Thyroid gland (tissue), 4 donors: ENCODE measurements at regions not wholly inside any gene's neighbourhood (a gene's known extent, or its start where the extent isn't known, plus 50 kb on each side); places are given as distances from the start of the nearest gene placed in this dataset.
A peak's percentile ranks its signal among the peaks of the same experiment; 100 is the strongest.

ENCODE experiments used
- DNase-seq, 2 donors: peaks; one replicate each; pipeline ENCODE4 v3.0.0-alpha.2; 2019
- H3K27ac ChIP-seq, 3 donors: fragments of 200-600 bp; sonication (generic); 1 replicate in 2 of 3; 2 replicates in 1 of 3; pipeline ENCODE4 v1.5.1; 2016 to 2019; ENCODE audit warnings: mild to moderate bottlenecking in 1 of 3, moderate library complexity in 1 of 3
- H3K27me3 ChIP-seq: fragments of 200-600 bp; sonication (generic); one replicate; pipeline ENCODE4 v1.5.1; 2019
- H3K36me3 ChIP-seq, 2 donors: fragments of 200-600 bp; sonication (generic); one replicate each; pipeline ENCODE4 v1.5.1; 2016 to 2019
- H3K4me1 ChIP-seq, 2 donors: fragments of 200-600 bp; sonication (generic); one replicate each; pipeline ENCODE4 v1.5.1; 2017 to 2019
- H3K4me3 ChIP-seq, 3 donors: fragments of 200-600 bp; sonication (generic); replicated peaks in 1 of 3; 1 replicate in 2 of 3; 2 replicates in 1 of 3; pipeline ENCODE4 v1.5.1; 2016; ENCODE audit warnings: mild to moderate bottlenecking in 1 of 3
- H3K9me3 ChIP-seq: fragments of 200-600 bp; sonication (generic); one replicate; pipeline ENCODE4 v1.5.1; 2017
- POLR2A ChIP-seq, 2 donors: fragments of 450-650 bp; IDR thresholded peaks; one replicate each; pipeline ENCODE4 v1.6.1; 2017; ENCODE audit warnings: antibody characterized with exemption in 2 of 2, mild to moderate bottlenecking in 2 of 2, moderate library complexity in 1 of 2
- WGBS, 2 donors: methylation state at CpG; one replicate each; pipeline ENCODE4 v1.1.5; 2017; 5-methylcytosine and 5-hydroxymethylcytosine counted together
- intact Hi-C: fragments of 100-400 bp; cut with DNase I; formaldehyde crosslinking; loops from one replicate; pipeline ENCODE4 v1.15.1; 2023
- TF ChIP-seq, protein P1 (sequence below), 6 experiments: fragments of 200-600 bp in 3 of 6; fragments of 450-650 bp in 3 of 6; sonication (generic) in 3 of 6; IDR thresholded peaks; one replicate each; pipeline ENCODE4 v1.5.1; 2016 to 2019; ENCODE audit warnings: antibody characterized with exemption in 6 of 6, mild to moderate bottlenecking in 2 of 6, inconsistent platforms in 1 of 6, moderate library complexity in 1 of 6

DNA sequence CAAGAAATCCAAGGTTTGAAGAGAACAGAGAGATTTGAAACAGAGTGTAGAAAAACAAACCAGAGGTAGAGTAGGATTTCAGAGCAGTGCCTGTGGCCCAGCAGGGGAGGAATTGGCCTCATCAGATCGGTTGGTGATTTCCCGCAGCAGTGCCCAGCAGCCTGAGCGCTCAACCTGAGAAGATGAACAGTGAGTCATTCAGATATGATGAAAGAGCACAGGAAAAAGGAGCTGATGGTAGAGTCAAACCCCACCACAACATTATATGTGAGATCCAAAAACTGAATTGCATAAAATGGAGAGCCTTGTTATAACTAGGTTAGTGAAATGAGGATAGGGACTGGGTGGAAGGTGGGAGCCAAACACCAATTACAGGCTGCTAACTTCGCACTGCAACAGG, 248.9 kb downstream of the PIK3R1 start:
- intact Hi-C loops = loop anchor here (5.0 kb wide), 1 partner anchor 177 kb away; no protein-coding TSS in a partner anchor
- no peaks in the 10 kb centered on the region for H3K36me3 ChIP-seq
- no peak for TF ChIP-seq POLR2A (IDR thresholded peaks at IDR 0.05)
- TF ChIP-seq, protein P1, sequence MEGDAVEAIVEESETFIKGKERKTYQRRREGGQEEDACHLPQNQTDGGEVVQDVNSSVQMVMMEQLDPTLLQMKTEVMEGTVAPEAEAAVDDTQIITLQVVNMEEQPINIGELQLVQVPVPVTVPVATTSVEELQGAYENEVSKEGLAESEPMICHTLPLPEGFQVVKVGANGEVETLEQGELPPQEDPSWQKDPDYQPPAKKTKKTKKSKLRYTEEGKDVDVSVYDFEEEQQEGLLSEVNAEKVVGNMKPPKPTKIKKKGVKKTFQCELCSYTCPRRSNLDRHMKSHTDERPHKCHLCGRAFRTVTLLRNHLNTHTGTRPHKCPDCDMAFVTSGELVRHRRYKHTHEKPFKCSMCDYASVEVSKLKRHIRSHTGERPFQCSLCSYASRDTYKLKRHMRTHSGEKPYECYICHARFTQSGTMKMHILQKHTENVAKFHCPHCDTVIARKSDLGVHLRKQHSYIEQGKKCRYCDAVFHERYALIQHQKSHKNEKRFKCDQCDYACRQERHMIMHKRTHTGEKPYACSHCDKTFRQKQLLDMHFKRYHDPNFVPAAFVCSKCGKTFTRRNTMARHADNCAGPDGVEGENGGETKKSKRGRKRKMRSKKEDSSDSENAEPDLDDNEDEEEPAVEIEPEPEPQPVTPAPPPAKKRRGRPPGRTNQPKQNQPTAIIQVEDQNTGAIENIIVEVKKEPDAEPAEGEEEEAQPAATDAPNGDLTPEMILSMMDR (IDR thresholded peaks at IDR 0.05) = no peak
- no peak overlapping the region for H3K4me3 ChIP-seq
- H3K27me3 ChIP-seq = no peaks in the 10 kb centered on the region
- DNase-seq = peak; percentile 14 to 18
- no peak overlapping the region for H3K27ac ChIP-seq
- H3K9me3 ChIP-seq = no peaks in the 10 kb centered on the region
- 79 to 80% methylated on average over 4 of the region's 4 CpGs for WGBS, 2 donors
- peaks cover 9 to 10% of the 10 kb centered on the region in 2 donors for H3K4me1 ChIP-seq

DNA sequence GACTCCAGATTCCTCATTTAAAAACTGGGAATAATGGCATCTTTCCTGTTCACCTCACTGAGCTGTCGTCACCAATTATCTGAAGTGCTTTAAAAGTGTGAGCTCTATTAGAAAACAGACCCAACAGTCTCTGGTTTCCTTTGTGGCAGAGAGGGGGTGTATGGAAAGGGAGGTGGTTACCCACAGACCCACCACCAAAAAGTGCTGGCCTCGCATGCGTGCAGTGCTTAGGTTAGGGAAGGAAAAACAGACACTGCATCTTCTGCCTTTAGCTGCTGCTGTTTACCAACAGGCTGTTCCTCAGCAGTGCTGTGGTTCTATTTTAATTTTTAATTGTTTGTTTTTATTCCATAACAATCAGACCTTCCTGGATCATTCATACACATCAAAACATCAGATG, 249.6 kb downstream of the PIK3R1 start:
- TF ChIP-seq POLR2A (IDR thresholded peaks at IDR 0.05) = no peak
- WGBS, 2 donors = 84 to 87% methylated on average over 3 of the region's 3 CpGs
- H3K27me3 ChIP-seq = no peaks in the 10 kb centered on the region

DNA sequence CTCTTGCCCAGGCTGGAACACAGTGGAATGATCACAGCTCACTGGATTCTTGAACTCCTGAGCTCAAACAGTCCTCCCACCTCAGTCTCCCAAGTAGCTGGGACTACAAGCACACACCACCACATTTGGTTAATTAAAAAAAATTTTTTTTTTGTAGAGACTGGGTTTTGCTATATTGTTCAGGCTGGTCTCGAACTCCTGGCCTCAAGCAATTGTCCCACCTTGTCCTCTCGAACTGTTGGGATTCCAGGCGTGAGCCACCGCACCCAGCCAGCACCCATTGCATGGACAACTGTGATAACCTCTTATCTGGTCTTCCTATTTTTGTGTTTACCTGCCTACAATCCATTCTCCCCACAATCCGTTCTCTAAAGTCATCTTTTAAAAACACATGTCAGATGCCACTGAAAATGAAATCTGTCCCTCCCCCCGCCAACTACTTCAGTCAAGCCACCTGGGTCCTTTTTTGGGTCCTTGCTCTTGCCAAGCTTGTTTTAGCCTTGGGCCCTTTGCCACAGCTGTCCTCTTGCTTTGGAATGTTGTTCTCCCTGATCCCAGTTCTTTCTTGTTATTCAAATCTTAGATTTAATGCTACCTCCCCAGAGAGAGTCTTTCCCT, 250.5 kb downstream of the PIK3R1 start:
- 79 to 85% methylated on average over 6 of the region's 6 CpGs for WGBS, 2 donors
- Histone ChIP-seq H3K4me1 (peaks cover 0 to 6% of the 10 kb centered on the region in 2 donors), H3K27me3 (no peaks in the 10 kb centered on the region), H3K27ac (no peak overlapping the region), H3K4me3 (no peak overlapping the region), H3K36me3 (no peaks in the 10 kb centered on the region), H3K9me3 (no peaks in the 10 kb centered on the region)
- peak; percentile 77 for DNase-seq
- TF ChIP-seq POLR2A (IDR thresholded peaks at IDR 0.05) = no peak
- TF ChIP-seq, protein P1 (IDR thresholded peaks at IDR 0.05) = no peak
- intact Hi-C loops = no loop called here

More for the DNA sequence above, 249.6 kb downstream of the PIK3R1 start:
- Histone ChIP-seq H3K4me1 (peaks cover 3 to 6% of the 10 kb centered on the region in 2 donors), H3K36me3 (no peaks in the 10 kb centered on the region), H3K9me3 (no peaks in the 10 kb centered on the region), H3K27ac (no peak overlapping the region), H3K4me3 (no peak overlapping the region)
- intact Hi-C loops = no loop called here
- DNase-seq = no peak

DNA sequence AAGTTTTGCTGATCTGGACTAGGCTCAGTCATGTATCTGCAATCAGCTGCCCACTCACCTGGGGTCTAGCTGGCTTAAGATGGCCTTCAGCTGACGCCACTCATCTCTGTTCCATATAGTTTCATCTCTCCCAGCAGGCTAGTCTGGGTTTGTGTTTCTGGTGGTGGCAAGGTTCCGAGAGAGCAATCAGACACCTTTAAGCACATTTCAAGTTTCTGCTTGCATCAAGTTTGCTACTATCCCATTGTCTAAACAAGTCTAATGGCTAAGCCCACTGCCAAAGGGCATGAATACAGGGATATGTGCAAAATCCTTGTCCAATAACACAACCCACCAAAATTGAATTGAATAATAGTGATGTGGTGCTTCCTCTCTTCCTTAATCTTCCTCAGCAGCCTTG, 251.7 kb downstream of the PIK3R1 start:
- intact Hi-C loops = no loop called here
- Histone ChIP-seq H3K27ac (no peak overlapping the region), H3K36me3 (no peaks in the 10 kb centered on the region), H3K4me3 (no peak overlapping the region), H3K4me1 (peaks cover 0 to 6% of the 10 kb centered on the region in 2 donors), H3K27me3 (no peaks in the 10 kb centered on the region), H3K9me3 (no peaks in the 10 kb centered on the region)
- no peak for DNase-seq
- TF ChIP-seq, protein P1 (IDR thresholded peaks at IDR 0.05) = no peak
- TF ChIP-seq POLR2A (IDR thresholded peaks at IDR 0.05) = no peak
- 95 to 97% methylated on average over 2 of the region's 2 CpGs for whole genome bisulfite sequencing, 2 donors

DNA sequence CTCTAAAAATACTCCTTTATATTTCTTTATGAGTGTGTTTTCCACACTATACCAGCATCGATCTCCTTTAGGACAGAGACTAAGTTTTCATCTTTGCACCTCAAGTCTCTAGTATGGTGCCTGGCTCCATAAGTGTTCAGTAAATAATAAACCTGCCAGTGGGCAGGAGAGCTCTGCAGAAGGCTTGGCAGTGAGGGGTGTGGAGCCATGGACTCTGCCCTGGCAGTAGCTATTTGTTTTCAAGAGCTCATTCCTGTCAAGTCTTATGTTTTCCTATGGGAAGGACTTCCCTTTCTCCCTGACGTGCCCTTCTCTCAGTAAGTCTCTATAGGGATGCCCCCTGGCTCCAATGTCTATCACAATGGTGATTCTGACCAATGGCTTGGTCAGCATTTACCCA, 252.2 kb downstream of the PIK3R1 start:
- WGBS, 2 donors = 94 to 99% methylated on average over 2 of the region's 2 CpGs
- Histone ChIP-seq H3K27ac (no peak overlapping the region), H3K4me3 (no peak overlapping the region), H3K27me3 (no peaks in the 10 kb centered on the region), H3K9me3 (no peaks in the 10 kb centered on the region), H3K36me3 (no peaks in the 10 kb centered on the region), H3K4me1 (peaks cover 0 to 6% of the 10 kb centered on the region in 2 donors)
- intact Hi-C loops = no loop called here
- DNase-seq = no peak
- no peak for TF ChIP-seq POLR2A (IDR thresholded peaks at IDR 0.05)
- TF ChIP-seq, protein P1 (IDR thresholded peaks at IDR 0.05) = no peak
